ENCODE measurements at regions not wholly inside any gene's neighbourhood (a gene's known extent, or its start where the extent isn't known, plus 50 kb on each side); places are given as distances from the start of the nearest gene placed in this dataset.

DNA sequence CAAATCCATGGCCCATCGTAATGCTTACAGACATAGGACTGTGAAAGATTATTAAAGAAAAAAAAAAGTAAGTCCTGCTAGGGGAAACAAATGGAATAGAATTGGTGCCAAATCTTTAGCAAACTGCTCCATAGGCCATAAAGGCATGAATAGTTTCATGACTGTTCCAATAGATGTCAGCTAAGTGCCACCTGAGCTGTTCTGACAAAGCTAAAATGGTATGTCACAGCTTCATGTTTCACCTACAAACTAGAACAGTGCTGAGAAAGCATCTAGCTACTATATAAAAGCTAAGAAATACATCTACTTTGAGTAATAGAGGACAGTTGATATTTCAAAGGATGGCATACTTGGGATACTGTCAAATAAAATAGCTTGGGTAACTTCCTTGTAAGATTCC is 771.6 kb upstream of the CA10 start:
- Histone ChIP-seq H2BK15ac (ENCODE audit: low read depth, poor library complexity, severe bottlenecking) (no peak overlapping the region), H3K18ac (ENCODE audit: low read depth in 1 of 2, low read length in 2 of 2) (no peak overlapping the region), H3K4ac (ENCODE audit: low read depth in 1 of 2, low read length in 2 of 2) (no peak overlapping the region), H3K23ac (ENCODE audit: low read length in 2 of 2) (no peak overlapping the region), H3K36me3 (ENCODE audit: control insufficient read depth in 1 of 2, insufficient read depth in 2 of 2, low read depth in 1 of 2, low read length in 2 of 2) (no peaks in the 10 kb centered on the region), H2AK5ac (ENCODE audit: low read length, severe bottlenecking) (no peak overlapping the region), H4K91ac (ENCODE audit: low read length) (no peak overlapping the region), H3K27ac (ENCODE audit: low read length, poor library complexity, severe bottlenecking) (no peak overlapping the region), H2AFZ (ENCODE audit: low read depth, low read length) (no peak overlapping the region), H3K9me3 (ENCODE audit: control insufficient read depth, low read length) (peaks cover 2% of the 10 kb centered on the region), H3K79me1 (replicated peaks; ENCODE audit: low read length, poor library complexity, severe bottlenecking) (no peaks in the 10 kb centered on the region), H3K4me1 (ENCODE audit: control insufficient read depth, insufficient read depth, low read depth, low read length) (no peaks in the 10 kb centered on the region), H3K4me2 (ENCODE audit: low read length, poor library complexity, severe bottlenecking) (no peak overlapping the region), H3K4me3 (ENCODE audit: insufficient read depth in 1 of 2, low read depth in 1 of 2, low read length in 2 of 2) (no peak overlapping the region), H2BK5ac (ENCODE audit: low read depth, low read length, poor library complexity, severe bottlenecking) (no peak overlapping the region), H2BK12ac (ENCODE audit: low read length in 2 of 2) (no peak overlapping the region), H3K27me3 (ENCODE audit: control insufficient read depth in 1 of 2, insufficient read depth in 1 of 2, low read length in 2 of 2) (no peaks in the 10 kb centered on the region), H3K9ac (ENCODE audit: low read length) (no peak overlapping the region), H4K8ac (ENCODE audit: low read length) (no peak overlapping the region), H2BK120ac (ENCODE audit: low read depth, low read length) (no peak overlapping the region), H3K14ac (ENCODE audit: low read length in 2 of 2) (no peak overlapping the region)
- 100% methylated on average over 1 of the region's 1 CpG for WGBS
- DNase-seq: no peak

DNA sequence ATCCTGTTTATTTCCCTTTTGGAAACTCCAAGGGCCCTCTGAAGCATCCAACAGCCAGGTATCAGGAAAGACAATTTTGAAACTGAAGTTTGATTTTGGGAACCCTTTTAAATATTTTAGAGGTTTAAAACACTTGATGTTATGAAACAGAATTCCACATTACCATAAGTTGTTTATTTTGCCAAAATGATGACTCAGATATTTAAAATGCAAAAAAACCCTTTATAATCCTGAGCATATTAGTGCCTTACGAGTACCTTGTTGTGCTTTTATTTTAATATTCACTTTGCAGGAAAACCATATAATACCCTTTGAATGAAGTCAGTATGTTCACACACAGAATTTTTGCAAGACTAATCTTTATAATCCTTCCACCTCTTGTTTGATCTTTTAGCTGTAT is 765.1 kb upstream of the CA10 start:
- Histone ChIP-seq H3K27ac (ENCODE audit: low read length, poor library complexity, severe bottlenecking) (no peak overlapping the region), H3K23ac (ENCODE audit: low read length in 2 of 2) (no peak overlapping the region), H3K79me1 (replicated peaks; ENCODE audit: low read length, poor library complexity, severe bottlenecking) (no peaks in the 10 kb centered on the region), H3K36me3 (ENCODE audit: control insufficient read depth in 1 of 2, insufficient read depth in 2 of 2, low read depth in 1 of 2, low read length in 2 of 2) (no peaks in the 10 kb centered on the region), H3K4me1 (ENCODE audit: control insufficient read depth, insufficient read depth, low read depth, low read length) (no peaks in the 10 kb centered on the region), H3K27me3 (ENCODE audit: control insufficient read depth in 1 of 2, insufficient read depth in 1 of 2, low read length in 2 of 2) (no peaks in the 10 kb centered on the region), H3K14ac (ENCODE audit: low read length in 2 of 2) (no peak overlapping the region), H4K8ac (ENCODE audit: low read length) (no peak overlapping the region), H3K9me3 (ENCODE audit: control insufficient read depth, low read length) (peaks cover 8% of the 10 kb centered on the region), H2BK15ac (ENCODE audit: low read depth, poor library complexity, severe bottlenecking) (no peak overlapping the region), H3K18ac (ENCODE audit: low read depth in 1 of 2, low read length in 2 of 2) (no peak overlapping the region), H3K4me2 (ENCODE audit: low read length, poor library complexity, severe bottlenecking) (no peak overlapping the region), H2AFZ (ENCODE audit: low read depth, low read length) (no peak overlapping the region), H2BK120ac (ENCODE audit: low read depth, low read length) (no peak overlapping the region), H3K9ac (ENCODE audit: low read length) (no peak overlapping the region), H2BK5ac (ENCODE audit: low read depth, low read length, poor library complexity, severe bottlenecking) (no peak overlapping the region), H2AK5ac (ENCODE audit: low read length, severe bottlenecking) (no peak overlapping the region), H4K91ac (ENCODE audit: low read length) (no peak overlapping the region), H3K4ac (ENCODE audit: low read depth in 1 of 2, low read length in 2 of 2) (no peak overlapping the region), H3K4me3 (ENCODE audit: insufficient read depth in 1 of 2, low read depth in 1 of 2, low read length in 2 of 2) (no peak overlapping the region), H2BK12ac (ENCODE audit: low read length in 2 of 2) (no peak overlapping the region)
- 33% methylated on average over 1 of the region's 1 CpG for WGBS
- DNase-seq: no peak

DNA sequence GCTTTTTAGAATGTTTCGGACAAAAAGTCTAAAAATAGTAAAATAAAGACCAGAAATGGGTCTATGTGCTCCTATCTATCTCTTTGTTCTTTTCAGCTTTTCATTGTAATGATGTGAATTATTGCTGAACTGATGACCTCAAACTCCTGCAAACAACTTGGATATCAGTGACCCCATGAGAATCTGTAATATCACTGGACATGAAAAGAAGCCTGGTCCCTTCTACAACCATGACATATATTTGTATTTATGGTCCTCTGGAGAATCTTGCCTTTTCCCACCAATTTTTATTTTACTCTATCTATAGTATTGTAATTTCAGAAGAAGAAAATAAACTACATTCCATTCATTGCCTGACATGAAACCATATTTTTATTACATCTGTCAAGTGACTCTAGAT is 740.7 kb upstream of the CA10 start:
- Histone ChIP-seq H3K14ac (ENCODE audit: low read length in 2 of 2) (no peak overlapping the region), H3K9me3 (ENCODE audit: control insufficient read depth, low read length) (peaks cover 8% of the 10 kb centered on the region), H2AK5ac (ENCODE audit: low read length, severe bottlenecking) (no peak overlapping the region), H3K27ac (ENCODE audit: low read length, poor library complexity, severe bottlenecking) (no peak overlapping the region), H3K79me1 (replicated peaks; ENCODE audit: low read length, poor library complexity, severe bottlenecking) (no peaks in the 10 kb centered on the region), H3K36me3 (ENCODE audit: control insufficient read depth in 1 of 2, insufficient read depth in 2 of 2, low read depth in 1 of 2, low read length in 2 of 2) (no peaks in the 10 kb centered on the region), H2BK5ac (ENCODE audit: low read depth, low read length, poor library complexity, severe bottlenecking) (no peak overlapping the region), H2BK120ac (ENCODE audit: low read depth, low read length) (no peak overlapping the region), H3K23ac (ENCODE audit: low read length in 2 of 2) (no peak overlapping the region), H3K4me1 (ENCODE audit: control insufficient read depth, insufficient read depth, low read depth, low read length) (no peaks in the 10 kb centered on the region), H4K8ac (ENCODE audit: low read length) (no peak overlapping the region), H2AFZ (ENCODE audit: low read depth, low read length) (no peak overlapping the region), H3K18ac (ENCODE audit: low read depth in 1 of 2, low read length in 2 of 2) (no peak overlapping the region), H4K91ac (ENCODE audit: low read length) (no peak overlapping the region), H3K4me3 (ENCODE audit: insufficient read depth in 1 of 2, low read depth in 1 of 2, low read length in 2 of 2) (no peak overlapping the region), H3K9ac (ENCODE audit: low read length) (no peak overlapping the region), H2BK15ac (ENCODE audit: low read depth, poor library complexity, severe bottlenecking) (no peak overlapping the region), H3K4ac (ENCODE audit: low read depth in 1 of 2, low read length in 2 of 2) (no peak overlapping the region), H2BK12ac (ENCODE audit: low read length in 2 of 2) (no peak overlapping the region), H3K27me3 (ENCODE audit: control insufficient read depth in 1 of 2, insufficient read depth in 1 of 2, low read length in 2 of 2) (no peaks in the 10 kb centered on the region), H3K4me2 (ENCODE audit: low read length, poor library complexity, severe bottlenecking) (no peak overlapping the region)
- no peak for DNase-seq
- 83% methylated on average over 1 of the region's 1 CpG for WGBS

DNA sequence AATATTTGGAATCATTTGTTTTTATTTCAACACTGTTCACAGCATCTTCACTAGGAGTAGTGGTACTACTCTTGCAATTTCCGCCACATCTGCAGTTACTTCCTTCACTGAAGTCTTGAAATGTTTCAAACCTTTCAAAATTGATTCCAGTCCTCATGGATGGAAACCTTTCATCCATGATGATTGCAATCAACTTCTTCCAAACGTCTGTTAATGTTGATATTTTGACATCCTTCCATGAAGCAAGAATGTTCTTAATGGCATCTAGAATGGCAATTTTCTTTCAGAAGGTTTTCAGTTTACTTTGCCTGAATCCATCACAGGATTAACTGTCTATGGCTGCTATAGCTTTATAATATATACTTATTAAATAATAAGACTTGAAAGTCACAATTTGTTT is 736.8 kb upstream of the CA10 start:
- H3K9ac ChIP-seq (ENCODE audit: low read length): no peak overlapping the region
- no peak overlapping the region for H3K4me2 ChIP-seq (ENCODE audit: low read length, poor library complexity, severe bottlenecking)
- H3K18ac ChIP-seq (ENCODE audit: low read depth in 1 of 2, low read length in 2 of 2): no peak overlapping the region
- no peak overlapping the region for H3K14ac ChIP-seq (ENCODE audit: low read length in 2 of 2)
- no peaks in the 10 kb centered on the region for H3K4me1 ChIP-seq (ENCODE audit: control insufficient read depth, insufficient read depth, low read depth, low read length)
- H4K8ac ChIP-seq (ENCODE audit: low read length): no peak overlapping the region
- no peaks in the 10 kb centered on the region for H3K36me3 ChIP-seq (ENCODE audit: control insufficient read depth in 1 of 2, insufficient read depth in 2 of 2, low read depth in 1 of 2, low read length in 2 of 2)
- no peaks in the 10 kb centered on the region for H3K27me3 ChIP-seq (ENCODE audit: control insufficient read depth in 1 of 2, insufficient read depth in 1 of 2, low read length in 2 of 2)
- H2BK15ac ChIP-seq (ENCODE audit: low read depth, poor library complexity, severe bottlenecking): no peak overlapping the region
- H2BK120ac ChIP-seq (ENCODE audit: low read depth, low read length): no peak overlapping the region
- WGBS: 36% methylated on average over 1 of the region's 2 CpGs
- no peak overlapping the region for H3K23ac ChIP-seq (ENCODE audit: low read length in 2 of 2)
- DNase-seq: no peak
- H3K4me3 ChIP-seq (ENCODE audit: insufficient read depth in 1 of 2, low read depth in 1 of 2, low read length in 2 of 2): no peak overlapping the region
- no peaks in the 10 kb centered on the region for H3K79me1 ChIP-seq (replicated peaks; ENCODE audit: low read length, poor library complexity, severe bottlenecking)
- no peak overlapping the region for H2BK5ac ChIP-seq (ENCODE audit: low read depth, low read length, poor library complexity, severe bottlenecking)
- H4K91ac ChIP-seq (ENCODE audit: low read length): no peak overlapping the region
- peaks cover 8% of the 10 kb centered on the region for H3K9me3 ChIP-seq (ENCODE audit: control insufficient read depth, low read length)
- H2BK12ac ChIP-seq (ENCODE audit: low read length in 2 of 2): no peak overlapping the region
- no peak overlapping the region for H3K4ac ChIP-seq (ENCODE audit: low read depth in 1 of 2, low read length in 2 of 2)
- H3K27ac ChIP-seq (ENCODE audit: low read length, poor library complexity, severe bottlenecking): no peak overlapping the region
- H2AK5ac ChIP-seq (ENCODE audit: low read length, severe bottlenecking): no peak overlapping the region
- H2AFZ ChIP-seq (ENCODE audit: low read depth, low read length): no peak overlapping the region

Measured in mesenchymal stem cell (in vitro differentiated cells and primary cell).